Tibial nerve (tissue), 3 donors: ENCODE measurements at regions not wholly inside any gene's neighbourhood (a gene's known extent, or its start where the extent isn't known, plus 50 kb on each side); places are given as distances from the start of the nearest gene placed in this dataset.

Experiments used
- POLR2A ChIP-seq, 2 donors: fragments of 450-650 bp; IDR thresholded peaks; one replicate each; pipeline ENCODE4 v1.6.1; 2017; ENCODE audit warnings: antibody characterized with exemption in 2 of 2, mild to moderate bottlenecking in 2 of 2, moderate library complexity in 2 of 2
- TF ChIP-seq, protein P1 (sequence below), 5 experiments: fragments of 200-600 bp in 3 of 5; fragments of 450-650 bp in 2 of 5; sonication (generic) in 3 of 5; IDR thresholded peaks; one replicate each; pipeline ENCODE4 v1.5.1; 2016 to 2019; ENCODE audit warnings: antibody characterized with exemption in 5 of 5, mild to moderate bottlenecking in 3 of 5, moderate library complexity in 2 of 5

DNA sequence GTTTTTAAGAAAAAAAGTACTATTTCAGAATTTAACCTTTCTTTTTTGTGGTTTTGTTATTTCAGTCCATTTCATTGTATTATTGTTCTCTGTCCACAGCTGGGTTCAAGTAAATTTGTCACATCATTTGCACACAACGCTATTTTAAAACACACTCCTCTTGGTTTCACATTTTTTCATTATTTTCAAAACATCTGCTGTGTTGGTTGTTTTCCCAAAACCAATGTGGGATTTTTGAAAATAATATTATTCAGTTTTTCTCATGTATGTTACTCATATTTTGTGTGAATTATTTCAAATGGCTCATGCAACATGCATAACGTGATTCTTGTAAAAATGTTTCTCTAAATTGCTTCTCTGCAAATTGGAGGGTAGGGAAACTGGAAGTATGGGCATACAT lies 589.2 kb downstream of the METTL4 start:
- TF ChIP-seq POLR2A (IDR thresholded peaks at IDR 0.05): no peak
- TF ChIP-seq, protein P1, sequence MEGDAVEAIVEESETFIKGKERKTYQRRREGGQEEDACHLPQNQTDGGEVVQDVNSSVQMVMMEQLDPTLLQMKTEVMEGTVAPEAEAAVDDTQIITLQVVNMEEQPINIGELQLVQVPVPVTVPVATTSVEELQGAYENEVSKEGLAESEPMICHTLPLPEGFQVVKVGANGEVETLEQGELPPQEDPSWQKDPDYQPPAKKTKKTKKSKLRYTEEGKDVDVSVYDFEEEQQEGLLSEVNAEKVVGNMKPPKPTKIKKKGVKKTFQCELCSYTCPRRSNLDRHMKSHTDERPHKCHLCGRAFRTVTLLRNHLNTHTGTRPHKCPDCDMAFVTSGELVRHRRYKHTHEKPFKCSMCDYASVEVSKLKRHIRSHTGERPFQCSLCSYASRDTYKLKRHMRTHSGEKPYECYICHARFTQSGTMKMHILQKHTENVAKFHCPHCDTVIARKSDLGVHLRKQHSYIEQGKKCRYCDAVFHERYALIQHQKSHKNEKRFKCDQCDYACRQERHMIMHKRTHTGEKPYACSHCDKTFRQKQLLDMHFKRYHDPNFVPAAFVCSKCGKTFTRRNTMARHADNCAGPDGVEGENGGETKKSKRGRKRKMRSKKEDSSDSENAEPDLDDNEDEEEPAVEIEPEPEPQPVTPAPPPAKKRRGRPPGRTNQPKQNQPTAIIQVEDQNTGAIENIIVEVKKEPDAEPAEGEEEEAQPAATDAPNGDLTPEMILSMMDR (IDR thresholded peaks at IDR 0.05): no peak
